ENCODE measurements at regions not wholly inside any gene's neighbourhood (a gene's known extent, or its start where the extent isn't known, plus 50 kb on each side); places are given as distances from the start of the nearest gene placed in this dataset.

GRCh38 chr16:59597269-59597668 is 863.2 kb upstream of the GOT2 start:
- TF ChIP-seq CTCF (IDR thresholded peaks at IDR 0.05 in 8 of 11, conservative IDR thresholded peaks at IDR 0.05 in 3 of 11) (no peak), POLR2A (IDR thresholded peaks at IDR 0.05) (no peak), POLR2AphosphoS5 (IDR thresholded peaks at IDR 0.05) (no peak)
